ENCODE measurements at regions not wholly inside any gene's neighbourhood (a gene's known extent, or its start where the extent isn't known, plus 50 kb on each side); places are given as distances from the start of the nearest gene placed in this dataset.

GRCh38 chr17:77681861-77682260 is 276.6 kb upstream of the TNRC6C start (continued):
- TF ChIP-seq HNF4A (conservative IDR thresholded peaks at IDR 0.05) (no peak), GABPA (IDR thresholded peaks at IDR 0.05 in 1 of 2, conservative IDR thresholded peaks at IDR 0.05 in 1 of 2) (no peak), HNF4G (IDR thresholded peaks at IDR 0.05) (no peak), ATF3 (IDR thresholded peaks at IDR 0.05) (no peak), TAF1 (conservative IDR thresholded peaks at IDR 0.05) (no peak), FOXA1 (IDR thresholded peaks at IDR 0.05) (no peak), YY1 (IDR thresholded peaks at IDR 0.05) (no peak), JUND (IDR thresholded peaks at IDR 0.05) (no peak)

- TF ChIP-seq ATF3 (IDR thresholded peaks at IDR 0.05) (no peak), ZBTB33 (IDR thresholded peaks at IDR 0.05) (no peak), CTCF (IDR thresholded peaks at IDR 0.05; ENCODE audit: low read depth, low read length, missing input control) (no peak), NR2F2 (IDR thresholded peaks at IDR 0.05) (no peak), HNF4G (IDR thresholded peaks at IDR 0.05) (no peak), RAD21 (IDR thresholded peaks at IDR 0.05) (no peak), JUND (IDR thresholded peaks at IDR 0.05) (no peak), FOXA2 (IDR thresholded peaks at IDR 0.05) (no peak), REST (IDR thresholded peaks at IDR 0.05) (no peak), YY1 (IDR thresholded peaks at IDR 0.05) (no peak), MAX (IDR thresholded peaks at IDR 0.05) (no peak)
- no peak for DNase-seq (ENCODE audit: low spot score)
- Histone ChIP-seq H3K9me3 (ENCODE audit: control insufficient read depth in 4 of 4, low read length in 3 of 4) (no peaks in the 10 kb centered on the region), H3K36me3 (ENCODE audit: control insufficient read depth in 4 of 4, insufficient read depth in 3 of 4, low read depth in 1 of 4, low read length in 3 of 4) (no peaks in the 10 kb centered on the region), H3K4me3 (ENCODE audit: low read depth in 1 of 3, low read length in 3 of 3) (no peak overlapping the region), H3K27ac (ENCODE audit: low read depth in 1 of 2, low read length in 2 of 2) (no peak overlapping the region), H3K27me3 (ENCODE audit: control insufficient read depth in 4 of 4, insufficient read depth in 4 of 4, low read length in 3 of 4) (no peaks in the 10 kb centered on the region), H3K9ac (ENCODE audit: low read depth in 1 of 2, low read length in 2 of 2) (no peak overlapping the region), H3K4me1 (ENCODE audit: control insufficient read depth in 4 of 4, insufficient read depth in 4 of 4, low read length in 3 of 4) (no peaks in the 10 kb centered on the region)
- WGBS, result 56% methylated on average over 15 of the region's 15 CpGs
Measured at GRCh38 chr17:77684803-77685798, 273.4 kb upstream of the TNRC6C start.

Measured in liver (tissue), 8 donors.